Tibial artery (tissue), 4 donors: ENCODE measurements at regions not wholly inside any gene's neighbourhood (a gene's known extent, or its start where the extent isn't known, plus 50 kb on each side); places are given as distances from the start of the nearest gene placed in this dataset.
A peak's percentile ranks its signal among the peaks of the same experiment; 100 is the strongest.

Experiments
- DNase-seq, 2 donors: peaks; one replicate each; pipeline ENCODE4 v3.0.0-alpha.2; 2019
- H3K27ac ChIP-seq, 2 donors: fragments of 200-600 bp; sonication (generic) in 1 of 2; 1 replicate in 1 of 2; 2 replicates in 1 of 2; pipeline ENCODE4 v1.5.1; 2018 to 2019; ENCODE audit warnings: mild to moderate bottlenecking in 1 of 2
- H3K27me3 ChIP-seq, 2 donors: fragments of 200-600 bp; sonication (generic) in 1 of 2; one replicate each; pipeline versions ENCODE4 v1.5.1 to v1.6.0; 2016 to 2019
- H3K36me3 ChIP-seq, 3 donors: fragments of 200-600 bp; sonication (generic) in 2 of 3; one replicate each; pipeline ENCODE4 v1.5.1; 2016 to 2019; ENCODE audit warnings: mild to moderate bottlenecking in 2 of 3
- H3K4me1 ChIP-seq, 4 donors: fragments of 200-600 bp; sonication (generic) in 2 of 4; 1 replicate in 3 of 4; 2 replicates in 1 of 4; pipeline ENCODE4 v1.5.1; 2016 to 2019
- H3K4me3 ChIP-seq, 2 donors: fragments of 200-600 bp; sonication (generic) in 1 of 2; 1 replicate in 1 of 2; 2 replicates in 1 of 2; pipeline ENCODE4 v1.5.1; 2018 to 2019; ENCODE audit warnings: mild to moderate bottlenecking in 2 of 2
- H3K9me3 ChIP-seq, 3 donors: fragments of 200-600 bp; sonication (generic) in 1 of 3; one replicate each; pipeline ENCODE4 v1.5.1; 2016 to 2019
- intact Hi-C: fragments of 100-400 bp; cut with DNase I; formaldehyde crosslinking; loops from one replicate; pipeline ENCODE4 v1.15.0; 2023; ENCODE audit warnings: low total_unique reads
- TF ChIP-seq, protein P1 (sequence below), 2 experiments: fragments of 200-600 bp in 1 of 2; fragments of 450-650 bp in 1 of 2; IDR thresholded peaks; one replicate each; pipeline ENCODE4 v1.5.1; 2017 to 2019; ENCODE audit warnings: antibody characterized with exemption in 2 of 2, mild to moderate bottlenecking in 1 of 2, moderate library complexity in 1 of 2

DNA sequence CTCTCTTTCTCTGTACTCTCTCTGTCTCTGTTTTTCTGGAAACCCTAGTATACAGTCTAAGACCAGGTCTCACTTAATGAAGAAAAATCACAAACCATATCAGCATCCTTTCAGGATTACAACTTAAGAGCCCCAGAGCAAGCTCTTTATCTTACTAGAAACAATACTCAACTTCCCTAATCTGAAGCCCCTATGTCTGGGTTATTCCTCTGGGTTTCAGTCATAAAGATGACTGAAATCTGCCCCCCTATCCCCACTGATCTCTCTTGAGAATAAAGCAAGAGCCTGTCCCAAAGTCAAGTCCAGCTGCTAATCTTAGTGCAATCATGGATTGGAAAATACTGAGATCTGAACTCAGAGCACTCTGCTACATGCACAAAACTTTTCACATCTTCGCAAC lies 53.9 kb upstream of the PICALM start:
- no peaks in the 10 kb centered on the region for H3K9me3 ChIP-seq
- no peak overlapping the region for H3K4me3 ChIP-seq
- peaks cover 0 to 65% (median 17%) of the 10 kb centered on the region in 4 donors for H3K4me1 ChIP-seq
- TF ChIP-seq, protein P1, sequence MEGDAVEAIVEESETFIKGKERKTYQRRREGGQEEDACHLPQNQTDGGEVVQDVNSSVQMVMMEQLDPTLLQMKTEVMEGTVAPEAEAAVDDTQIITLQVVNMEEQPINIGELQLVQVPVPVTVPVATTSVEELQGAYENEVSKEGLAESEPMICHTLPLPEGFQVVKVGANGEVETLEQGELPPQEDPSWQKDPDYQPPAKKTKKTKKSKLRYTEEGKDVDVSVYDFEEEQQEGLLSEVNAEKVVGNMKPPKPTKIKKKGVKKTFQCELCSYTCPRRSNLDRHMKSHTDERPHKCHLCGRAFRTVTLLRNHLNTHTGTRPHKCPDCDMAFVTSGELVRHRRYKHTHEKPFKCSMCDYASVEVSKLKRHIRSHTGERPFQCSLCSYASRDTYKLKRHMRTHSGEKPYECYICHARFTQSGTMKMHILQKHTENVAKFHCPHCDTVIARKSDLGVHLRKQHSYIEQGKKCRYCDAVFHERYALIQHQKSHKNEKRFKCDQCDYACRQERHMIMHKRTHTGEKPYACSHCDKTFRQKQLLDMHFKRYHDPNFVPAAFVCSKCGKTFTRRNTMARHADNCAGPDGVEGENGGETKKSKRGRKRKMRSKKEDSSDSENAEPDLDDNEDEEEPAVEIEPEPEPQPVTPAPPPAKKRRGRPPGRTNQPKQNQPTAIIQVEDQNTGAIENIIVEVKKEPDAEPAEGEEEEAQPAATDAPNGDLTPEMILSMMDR (IDR thresholded peaks at IDR 0.05): no peak
- H3K36me3 ChIP-seq: no peaks in the 10 kb centered on the region
- intact Hi-C loops: no loop called here
- no peaks in the 10 kb centered on the region for H3K27me3 ChIP-seq
- no peak for DNase-seq
- H3K27ac ChIP-seq: peak overlapping the region; percentile 28 to 56

DNA sequence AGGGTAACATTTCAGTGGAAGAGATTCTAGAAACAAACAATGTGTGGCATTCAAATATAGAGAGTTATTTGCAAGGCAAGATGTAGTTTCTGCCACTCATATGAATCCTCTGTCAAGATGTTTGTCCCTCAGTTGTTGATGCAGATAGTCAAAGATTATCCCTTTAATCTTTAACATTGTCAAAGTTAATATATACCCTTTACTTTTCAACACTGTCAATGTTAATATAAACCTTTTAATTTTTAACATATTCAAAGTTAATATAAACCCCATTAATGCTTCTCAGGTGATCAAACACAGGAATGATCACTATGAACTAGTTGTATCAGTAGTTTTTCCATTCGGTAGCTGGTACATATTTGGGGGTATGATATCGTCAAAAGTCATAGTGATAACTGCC lies 51.9 kb upstream of the PICALM start:
- TF ChIP-seq, protein P1 (IDR thresholded peaks at IDR 0.05): no peak
- DNase-seq: no peak
- H3K4me3 ChIP-seq: no peak overlapping the region
- no peaks in the 10 kb centered on the region for H3K9me3 ChIP-seq
- H3K27ac ChIP-seq: no peak overlapping the region
- intact Hi-C loops: no loop called here
- H3K27me3 ChIP-seq: no peaks in the 10 kb centered on the region
- H3K4me1 ChIP-seq: peaks cover 0 to 53% (median 15%) of the 10 kb centered on the region in 4 donors
- H3K36me3 ChIP-seq: no peaks in the 10 kb centered on the region

DNA sequence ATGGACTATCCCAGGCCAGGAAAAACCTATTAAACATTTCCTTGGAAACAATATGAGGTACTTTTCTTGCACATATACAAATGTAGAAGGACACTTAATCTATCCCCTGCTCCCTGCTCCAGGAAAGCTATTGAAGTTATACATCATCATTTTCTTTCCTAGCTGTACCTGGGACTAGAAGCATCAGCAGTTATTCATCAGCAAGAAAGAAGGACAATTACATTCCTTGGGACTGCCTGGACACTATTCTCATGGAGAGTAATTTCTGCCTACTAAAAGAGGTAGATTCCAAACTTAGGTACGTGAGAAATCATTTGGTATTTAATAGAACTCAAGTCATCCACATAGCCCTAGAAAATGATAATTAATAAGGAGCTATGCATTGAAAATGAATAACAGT lies 51.0 kb upstream of the PICALM start:
- TF ChIP-seq, protein P1 (IDR thresholded peaks at IDR 0.05): no peak
- H3K36me3 ChIP-seq: no peaks in the 10 kb centered on the region
- no peak for DNase-seq
- H3K27me3 ChIP-seq: no peaks in the 10 kb centered on the region
- H3K27ac ChIP-seq: no peak overlapping the region
- intact Hi-C loops: no loop called here
- H3K4me3 ChIP-seq: no peak overlapping the region
- H3K4me1 ChIP-seq: peaks cover 0 to 46% (median 15%) of the 10 kb centered on the region in 4 donors
- no peaks in the 10 kb centered on the region for H3K9me3 ChIP-seq

DNA sequence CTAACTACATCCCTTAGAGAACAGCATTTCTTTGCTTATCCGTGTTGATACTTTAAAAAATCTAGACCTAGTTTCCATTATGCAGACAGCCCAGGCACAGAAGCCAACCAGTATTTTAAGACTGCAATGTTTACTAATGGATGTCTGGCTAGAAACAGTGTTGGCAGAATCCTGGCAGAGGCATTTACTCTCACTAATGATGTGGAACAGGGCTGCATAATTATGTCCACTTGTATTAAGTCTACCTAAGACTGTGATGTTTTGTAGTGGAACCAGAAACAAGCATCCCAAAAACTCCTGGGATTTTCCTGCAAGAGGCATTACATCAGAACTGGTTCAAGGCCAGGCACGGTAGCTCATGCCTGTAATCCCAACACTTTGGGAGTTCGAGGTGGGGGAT lies 50.2 kb upstream of the PICALM start:
- Histone ChIP-seq H3K4me3 (no peak overlapping the region), H3K36me3 (no peaks in the 10 kb centered on the region), H3K27ac (peak overlapping the region; percentile 16), H3K27me3 (no peaks in the 10 kb centered on the region), H3K4me1 (peaks cover 0 to 38% (median 13%) of the 10 kb centered on the region in 4 donors), H3K9me3 (no peaks in the 10 kb centered on the region)
- no peak for DNase-seq
- TF ChIP-seq, protein P1 (IDR thresholded peaks at IDR 0.05): no peak
- intact Hi-C loops: no loop called here
